ENCODE measurements at regions not wholly inside any gene's neighbourhood (a gene's known extent, or its start where the extent isn't known, plus 50 kb on each side); places are given as distances from the start of the nearest gene placed in this dataset.

DNA sequence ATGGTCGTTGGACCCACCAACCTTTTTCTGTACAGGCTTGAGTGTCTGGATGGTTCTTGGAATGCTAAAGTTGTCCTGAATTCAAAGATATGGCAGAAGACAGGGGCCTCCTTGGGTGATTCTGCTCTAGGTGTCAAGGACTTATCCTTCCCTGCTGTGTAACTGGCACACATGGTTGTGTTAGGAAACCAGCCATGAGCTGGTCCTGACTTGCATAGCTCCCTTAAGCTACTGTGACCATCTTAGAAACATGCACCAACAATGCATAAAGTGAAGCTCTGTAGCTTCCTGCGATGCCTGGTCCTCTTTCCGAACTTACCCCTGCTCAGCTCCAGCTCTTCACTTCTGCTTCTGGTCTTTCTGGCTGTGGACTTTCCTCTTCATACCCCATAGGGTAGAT, 224.6 kb downstream of the TLE4 start:
- H3K4me1 Mint-ChIP-seq (ENCODE audit: low read depth) = no peaks in the 10 kb centered on the region
- intact Hi-C loops (cut with DNase I, micrococcal nuclease) = no loop called here
- Histone ChIP-seq H3K4me1 (ENCODE audit: insufficient read depth, low read length) (no peaks in the 10 kb centered on the region), H3K27me3 (ENCODE audit: control insufficient read depth in 1 of 2, insufficient read depth in 2 of 2, low read length in 2 of 2) (no peaks in the 10 kb centered on the region), H3K4me3 (ENCODE audit: low read length) (no peak overlapping the region), H3K27ac (ENCODE audit: low read depth in 1 of 2, low read length in 2 of 2) (no peak overlapping the region), H3K9me3 (ENCODE audit: control insufficient read depth in 1 of 2, insufficient read depth in 1 of 2, low read length in 2 of 2) (no peaks in the 10 kb centered on the region), H3K36me3 (ENCODE audit: insufficient read depth, low read length) (no peaks in the 10 kb centered on the region)
- H3K4me3 Mint-ChIP-seq = no peak overlapping the region
- no peak for ATAC-seq (ENCODE audit: poor library complexity)
- TF ChIP-seq, protein P1, sequence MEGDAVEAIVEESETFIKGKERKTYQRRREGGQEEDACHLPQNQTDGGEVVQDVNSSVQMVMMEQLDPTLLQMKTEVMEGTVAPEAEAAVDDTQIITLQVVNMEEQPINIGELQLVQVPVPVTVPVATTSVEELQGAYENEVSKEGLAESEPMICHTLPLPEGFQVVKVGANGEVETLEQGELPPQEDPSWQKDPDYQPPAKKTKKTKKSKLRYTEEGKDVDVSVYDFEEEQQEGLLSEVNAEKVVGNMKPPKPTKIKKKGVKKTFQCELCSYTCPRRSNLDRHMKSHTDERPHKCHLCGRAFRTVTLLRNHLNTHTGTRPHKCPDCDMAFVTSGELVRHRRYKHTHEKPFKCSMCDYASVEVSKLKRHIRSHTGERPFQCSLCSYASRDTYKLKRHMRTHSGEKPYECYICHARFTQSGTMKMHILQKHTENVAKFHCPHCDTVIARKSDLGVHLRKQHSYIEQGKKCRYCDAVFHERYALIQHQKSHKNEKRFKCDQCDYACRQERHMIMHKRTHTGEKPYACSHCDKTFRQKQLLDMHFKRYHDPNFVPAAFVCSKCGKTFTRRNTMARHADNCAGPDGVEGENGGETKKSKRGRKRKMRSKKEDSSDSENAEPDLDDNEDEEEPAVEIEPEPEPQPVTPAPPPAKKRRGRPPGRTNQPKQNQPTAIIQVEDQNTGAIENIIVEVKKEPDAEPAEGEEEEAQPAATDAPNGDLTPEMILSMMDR (IDR thresholded peaks at IDR 0.05) = no peak
- no peaks in the 10 kb centered on the region for H3K9me3 Mint-ChIP-seq
- ChIA-PET CTCF (no interaction called here), POLR2A (no interaction called here)
- DNase-seq = no peak
- H3K36me3 Mint-ChIP-seq (ENCODE audit: low read depth) = no peaks in the 10 kb centered on the region
- no peak overlapping the region for H3K27ac Mint-ChIP-seq
- no peaks in the 10 kb centered on the region for H3K27me3 Mint-ChIP-seq

- Histone ChIP-seq H3K36me3 (ENCODE audit: insufficient read depth, low read length) (no peaks in the 10 kb centered on the region), H3K27ac (ENCODE audit: low read depth in 1 of 2, low read length in 2 of 2) (no peak overlapping the region), H3K4me1 (ENCODE audit: insufficient read depth, low read length) (no peaks in the 10 kb centered on the region), H3K9me3 (ENCODE audit: control insufficient read depth in 1 of 2, insufficient read depth in 1 of 2, low read length in 2 of 2) (peaks cover 0 to 9% of the 10 kb centered on the region in 2 experiments), H3K4me3 (ENCODE audit: low read length) (no peak overlapping the region), H3K27me3 (ENCODE audit: control insufficient read depth in 1 of 2, insufficient read depth in 2 of 2, low read length in 2 of 2) (no peaks in the 10 kb centered on the region)
- no peaks in the 10 kb centered on the region for H3K4me1 Mint-ChIP-seq (ENCODE audit: low read depth)
- H3K27ac Mint-ChIP-seq = no peak overlapping the region
- TF ChIP-seq, protein P1 (IDR thresholded peaks at IDR 0.05) = no peak
- peaks cover 2% of the 10 kb centered on the region for H3K9me3 Mint-ChIP-seq
- H3K27me3 Mint-ChIP-seq = no peaks in the 10 kb centered on the region
- H3K4me3 Mint-ChIP-seq = no peak overlapping the region
- ChIA-PET CTCF (no interaction called here), POLR2A (no interaction called here)
- ATAC-seq (ENCODE audit: poor library complexity) (no peak), DNase-seq (no peak)
- intact Hi-C loops (cut with DNase I, micrococcal nuclease) = no loop called here
- no peaks in the 10 kb centered on the region for H3K36me3 Mint-ChIP-seq (ENCODE audit: low read depth)
These were observed 216.9 kb downstream of the TLE4 start for GRCh38 chr9:79788662-79789061.

- intact Hi-C loops (cut with DNase I, micrococcal nuclease) = no loop called here
- Mint-ChIP-seq H3K9me3 (no peaks in the 10 kb centered on the region), H3K4me1 (ENCODE audit: low read depth) (no peaks in the 10 kb centered on the region), H3K36me3 (ENCODE audit: low read depth) (no peaks in the 10 kb centered on the region), H3K4me3 (no peak overlapping the region), H3K27me3 (no peaks in the 10 kb centered on the region), H3K27ac (no peak overlapping the region)
- TF ChIP-seq, protein P1 (IDR thresholded peaks at IDR 0.05) = no peak
- Histone ChIP-seq H3K27ac (ENCODE audit: low read depth in 1 of 2, low read length in 2 of 2) (no peak overlapping the region), H3K36me3 (ENCODE audit: insufficient read depth, low read length) (no peaks in the 10 kb centered on the region), H3K9me3 (ENCODE audit: control insufficient read depth in 1 of 2, insufficient read depth in 1 of 2, low read length in 2 of 2) (no peaks in the 10 kb centered on the region), H3K27me3 (ENCODE audit: control insufficient read depth in 1 of 2, insufficient read depth in 2 of 2, low read length in 2 of 2) (no peaks in the 10 kb centered on the region), H3K4me1 (ENCODE audit: insufficient read depth, low read length) (no peaks in the 10 kb centered on the region), H3K4me3 (ENCODE audit: low read length) (no peak overlapping the region)
- POLR2A ChIA-PET = no interaction called here
- CTCF ChIA-PET = no interaction called here
- DNase-seq = no peak
- no peak for ATAC-seq (ENCODE audit: poor library complexity)
These were observed 209.5 kb downstream of the TLE4 start for GRCh38 chr9:79781263-79781662.

Data from CD4-positive, alpha-beta T cell (primary cell).